ENCODE measurements at regions not wholly inside any gene's neighbourhood (a gene's known extent, or its start where the extent isn't known, plus 50 kb on each side); places are given as distances from the start of the nearest gene placed in this dataset.

DNA sequence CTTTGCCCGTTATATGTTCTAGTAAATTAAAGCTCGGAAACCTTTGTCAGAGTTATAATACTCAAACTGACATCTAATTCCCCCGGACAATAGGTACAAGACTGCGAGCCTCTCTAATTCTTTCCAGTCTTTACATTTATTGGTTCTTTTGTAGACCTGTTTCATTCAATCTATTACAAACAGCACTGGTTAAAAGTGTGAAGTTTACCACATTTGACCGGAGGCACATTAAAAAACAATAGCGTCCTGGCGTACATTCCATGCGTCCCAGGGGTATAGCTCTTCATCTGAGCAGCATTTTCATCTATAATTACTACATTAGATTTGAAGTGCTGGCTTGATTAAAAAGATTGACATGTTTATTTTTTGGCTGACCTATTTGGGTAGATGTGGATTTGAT, 49.9 kb upstream of the TENM3 start:
- no peak for DNase-seq (ENCODE audit: low spot score)

Measured in left forelimb (tissue), 1 donor.